Trophoblast cell (in vitro differentiated cells and primary cell): ENCODE measurements at regions not wholly inside any gene's neighbourhood (a gene's known extent, or its start where the extent isn't known, plus 50 kb on each side); places are given as distances from the start of the nearest gene placed in this dataset.
A peak's percentile ranks its signal among the peaks of the same experiment; 100 is the strongest.

Experiments
- DNase-seq, 2 donors: peaks; one replicate each; pipeline ENCODE4 v3.0.0-alpha.2; 2016
- H2AFZ ChIP-seq: 2 replicates; pipeline ENCODE4 v1.6.1; 2013; ENCODE audit warnings: low read length, moderate library complexity, mild to moderate bottlenecking; ENCODE audit not compliant: insufficient read depth, poor library complexity
- H2AK5ac ChIP-seq: 2 replicates; pipeline ENCODE4 v1.6.1; 2013; ENCODE audit warnings: mild to moderate bottlenecking, low read length
- H2BK120ac ChIP-seq: 2 replicates; pipeline ENCODE4 v1.6.1; 2013; ENCODE audit warnings: low read length, mild to moderate bottlenecking, moderate library complexity; ENCODE audit not compliant: insufficient read depth, poor library complexity
- H2BK12ac ChIP-seq: 2 replicates; pipeline ENCODE4 v1.6.1; 2013; ENCODE audit warnings: mild to moderate bottlenecking, low read length, moderate library complexity
- H2BK5ac ChIP-seq: 2 replicates; pipeline ENCODE4 v1.6.1; 2013; ENCODE audit warnings: low read length, low read depth, moderate library complexity, mild to moderate bottlenecking; ENCODE audit not compliant: poor library complexity
- H3K14ac ChIP-seq: 2 replicates; pipeline ENCODE4 v1.6.1; 2013; ENCODE audit warnings: mild to moderate bottlenecking, low read length
- H3K18ac ChIP-seq: 2 replicates; pipeline ENCODE4 v1.6.1; 2013; ENCODE audit warnings: mild to moderate bottlenecking, low read length
- H3K23ac ChIP-seq: 2 replicates; pipeline ENCODE4 v1.6.1; 2013; ENCODE audit warnings: low read length
- H3K27ac ChIP-seq: 2 replicates; pipeline ENCODE4 v1.5.1; 2013; ENCODE audit warnings: low read depth, mild to moderate bottlenecking, inconsistent platforms, low read length, moderate library complexity
- H3K27me3 ChIP-seq: 2 replicates; pipeline ENCODE4 v1.6.1; 2013; ENCODE audit warnings: inconsistent platforms, mild to moderate bottlenecking, low read length, moderate library complexity; ENCODE audit not compliant: insufficient read depth
- H3K36me3 ChIP-seq, 2 experiments: 1 replicate in 1 of 2; 2 replicates in 1 of 2; pipeline ENCODE4 v1.6.1; 2013; ENCODE audit warnings: low read length in 2 of 2, mild to moderate bottlenecking in 2 of 2, moderate library complexity in 1 of 2; ENCODE audit not compliant: insufficient read depth in 2 of 2, control insufficient read depth in 1 of 2
- H3K4ac ChIP-seq: 2 replicates; pipeline ENCODE4 v1.6.1; 2013; ENCODE audit warnings: low read depth, mild to moderate bottlenecking, low read length, moderate library complexity
- H3K4me1 ChIP-seq, 2 experiments: 1 replicate in 1 of 2; 2 replicates in 1 of 2; pipeline ENCODE4 v1.6.1; 2013; ENCODE audit warnings: low read length in 2 of 2, mild to moderate bottlenecking in 2 of 2, moderate library complexity in 1 of 2; ENCODE audit not compliant: insufficient read depth in 2 of 2, control insufficient read depth in 1 of 2
- H3K4me2 ChIP-seq: 2 replicates; pipeline ENCODE4 v1.6.1; 2013; ENCODE audit warnings: inconsistent platforms, mild to moderate bottlenecking, low read length, moderate library complexity
- H3K4me3 ChIP-seq: 2 replicates; pipeline ENCODE4 v1.5.1; 2013; ENCODE audit warnings: mild to moderate bottlenecking, low read depth, low read length, inconsistent platforms
- H3K79me1 ChIP-seq: one replicate; pipeline ENCODE4 v1.6.1; 2013; ENCODE audit warnings: low read length
- H3K79me2 ChIP-seq: 2 replicates; pipeline ENCODE4 v1.6.1; 2013; ENCODE audit warnings: low read length, mild to moderate bottlenecking; ENCODE audit not compliant: control insufficient read depth, insufficient read depth, poor library complexity
- H3K9ac ChIP-seq: 2 replicates; pipeline ENCODE4 v1.6.1; 2013; ENCODE audit warnings: mild to moderate bottlenecking, low read length
- H3K9me3 ChIP-seq: 2 replicates; pipeline ENCODE4 v1.6.1; 2013; ENCODE audit warnings: low read depth, mild to moderate bottlenecking, control low read depth, inconsistent platforms, low read length; ENCODE audit not compliant: insufficient read depth
- H4K12ac ChIP-seq: 2 replicates; pipeline ENCODE4 v1.6.1; 2013; ENCODE audit warnings: low read depth, mild to moderate bottlenecking, low read length, moderate library complexity
- H4K8ac ChIP-seq: 2 replicates; pipeline ENCODE4 v1.6.1; 2013; ENCODE audit warnings: low read depth, mild to moderate bottlenecking, low read length, moderate library complexity
- H4K91ac ChIP-seq: one replicate; pipeline ENCODE4 v1.6.1; 2013; ENCODE audit warnings: low read depth, mild to moderate bottlenecking, low read length, moderate library complexity
- WGBS: extraction: QIAGEN DNeasy Blood & Tissue Kit; methylation state at CpG from one replicate; pipeline ENCODE4 v1.1.7; 2013; ENCODE audit warnings: missing lambda C conversion rate; ENCODE audit not compliant: insufficient read length, insufficient coverage; ENCODE audit errors: extremely low coverage; 5-methylcytosine and 5-hydroxymethylcytosine counted together

- H2AFZ ChIP-seq: no peak overlapping the region
Measured at GRCh38 chr2:160581035-160581434, 87.4 kb upstream of the RBMS1 start.

DNA sequence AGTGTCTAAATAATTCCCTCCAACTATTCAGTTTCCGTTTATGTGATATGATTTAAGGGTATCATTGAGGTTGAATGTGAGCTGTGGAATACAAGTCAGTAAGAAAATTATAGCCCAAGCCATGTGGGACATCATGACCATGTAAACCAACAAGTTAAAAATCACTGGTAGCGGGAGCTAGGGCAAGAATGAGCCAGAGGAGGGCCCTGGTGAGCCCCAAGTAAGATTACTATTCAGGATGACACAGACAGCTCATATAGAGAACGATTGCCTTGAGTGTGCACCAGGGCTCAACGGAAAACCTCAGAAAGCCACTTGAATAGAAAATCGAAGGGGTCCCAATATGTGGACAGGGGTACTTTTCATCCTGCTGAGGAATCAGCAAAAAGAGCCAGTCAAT lies 87.8 kb upstream of the RBMS1 start:
- H3K23ac ChIP-seq: no peak overlapping the region
- DNase-seq: no peak
- no peak overlapping the region for H4K91ac ChIP-seq
- no peak overlapping the region for H4K12ac ChIP-seq
- H3K36me3 ChIP-seq: no peaks in the 10 kb centered on the region
- no peak overlapping the region for H3K9ac ChIP-seq
- peak overlapping the region; percentile 15 for H2BK12ac ChIP-seq
- peak overlapping the region; percentile 5 for H2BK5ac ChIP-seq
- no peaks in the 10 kb centered on the region for H3K27me3 ChIP-seq
- H3K4me1 ChIP-seq: peaks cover 16 to 26% of the 10 kb centered on the region in 2 experiments
- H3K14ac ChIP-seq: no peak overlapping the region
- no peak overlapping the region for H2AFZ ChIP-seq
- peak overlapping the region; percentile 54 for H2BK120ac ChIP-seq
- peaks cover 26% of the 10 kb centered on the region for H3K79me1 ChIP-seq
- no peaks in the 10 kb centered on the region for H3K9me3 ChIP-seq
- no CpG with 5 or more reads among the region's 5 CpGs for WGBS
- no peak overlapping the region for H4K8ac ChIP-seq
- H3K18ac ChIP-seq: no peak overlapping the region
- H3K79me2 ChIP-seq: no peaks in the 10 kb centered on the region
- H2AK5ac ChIP-seq: no peak overlapping the region
- peak overlapping the region; percentile 12 for H3K27ac ChIP-seq
- H3K4me2 ChIP-seq: no peak overlapping the region
- H3K4ac ChIP-seq: no peak overlapping the region
- no peak overlapping the region for H3K4me3 ChIP-seq

More at GRCh38 chr2:160581035-160581434, 87.4 kb upstream of the RBMS1 start:
- peak overlapping the region; percentile 12 for H3K27ac ChIP-seq
- peak overlapping the region; percentile 88 for H4K91ac ChIP-seq
- H3K14ac ChIP-seq: peak overlapping the region; percentile 71
- H3K36me3 ChIP-seq: no peaks in the 10 kb centered on the region
- H3K4ac ChIP-seq: peak overlapping the region; percentile 29
- peaks cover 16 to 26% of the 10 kb centered on the region in 2 experiments for H3K4me1 ChIP-seq
- peak overlapping the region; percentile 4 for H3K18ac ChIP-seq
- peak overlapping the region; percentile 17 for H2AK5ac ChIP-seq
- H3K9me3 ChIP-seq: no peaks in the 10 kb centered on the region
- no peak overlapping the region for H3K23ac ChIP-seq
- WGBS: no CpG with 5 or more reads among the region's 3 CpGs
- peak overlapping the region; percentile 29 for H4K8ac ChIP-seq
- H3K4me3 ChIP-seq: no peak overlapping the region
- no peak for DNase-seq
- H3K79me2 ChIP-seq: no peaks in the 10 kb centered on the region
- no peaks in the 10 kb centered on the region for H3K27me3 ChIP-seq
- peaks cover 26% of the 10 kb centered on the region for H3K79me1 ChIP-seq
- peak overlapping the region; percentile 46 for H2BK5ac ChIP-seq
- no peak overlapping the region for H3K4me2 ChIP-seq
- peak overlapping the region; percentile 97 for H2BK12ac ChIP-seq
- H3K9ac ChIP-seq: no peak overlapping the region
- peak overlapping the region; percentile 12 for H4K12ac ChIP-seq
- H2BK120ac ChIP-seq: peak overlapping the region; percentile 54

GRCh38 chr2:160582081-160582480 lies 88.5 kb upstream of the RBMS1 start:
- WGBS: no CpG with 5 or more reads among the region's 2 CpGs
- H3K4me3 ChIP-seq: no peak overlapping the region

DNA sequence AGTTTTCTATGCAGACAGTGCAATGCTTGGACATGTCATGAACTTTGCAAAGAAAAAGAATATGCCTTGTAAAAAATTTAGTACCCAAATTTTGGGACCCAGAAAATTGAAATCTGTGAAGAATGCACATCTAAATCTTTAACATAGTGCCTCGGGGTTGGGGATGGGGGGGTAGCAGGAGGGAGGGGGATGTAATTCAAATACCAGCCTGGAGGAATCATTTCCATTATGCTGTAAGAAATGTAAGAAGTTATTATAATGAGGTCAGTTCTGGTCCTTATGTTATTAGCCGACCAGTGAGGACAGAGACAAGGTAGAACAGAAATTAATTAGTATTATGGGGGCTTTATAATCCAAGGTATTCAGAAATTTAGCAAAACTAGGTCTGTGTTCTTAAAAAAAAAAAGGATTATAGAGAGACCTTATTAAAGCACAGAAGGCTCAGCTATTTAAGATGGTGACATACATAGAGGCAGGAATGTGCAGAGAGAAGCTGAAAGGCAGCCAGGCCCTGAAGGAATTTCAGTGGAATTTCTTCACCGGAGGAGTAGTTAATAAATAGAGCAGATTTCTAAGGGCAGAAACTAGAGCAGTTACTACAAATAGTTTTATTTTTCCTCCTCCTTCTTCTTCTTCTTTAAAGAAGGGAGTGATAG lies 89.0 kb upstream of the RBMS1 start:
- Histone ChIP-seq H2AK5ac (no peak overlapping the region), H2AFZ (no peak overlapping the region)
- no CpG with 5 or more reads among the region's 3 CpGs for WGBS

More at GRCh38 chr2:160582081-160582480, 88.5 kb upstream of the RBMS1 start:
- no peak overlapping the region for H2AK5ac ChIP-seq
- H3K4me1 ChIP-seq: peaks cover 16 to 26% of the 10 kb centered on the region in 2 experiments
- no peak overlapping the region for H3K4ac ChIP-seq
- peak overlapping the region; percentile 57 for H3K27ac ChIP-seq
- H3K36me3 ChIP-seq: no peaks in the 10 kb centered on the region
- no peak overlapping the region for H4K8ac ChIP-seq
- H4K91ac ChIP-seq: no peak overlapping the region
- H3K23ac ChIP-seq: no peak overlapping the region
- H4K12ac ChIP-seq: no peak overlapping the region
- H2BK12ac ChIP-seq: no peak overlapping the region
- H3K27me3 ChIP-seq: no peaks in the 10 kb centered on the region
- no peak overlapping the region for H3K9ac ChIP-seq
- H2BK5ac ChIP-seq: no peak overlapping the region
- peaks cover 26% of the 10 kb centered on the region for H3K79me1 ChIP-seq
- DNase-seq: no peak
- no peak overlapping the region for H2BK120ac ChIP-seq
- no peak overlapping the region for H2AFZ ChIP-seq
- no peaks in the 10 kb centered on the region for H3K9me3 ChIP-seq
- no peak overlapping the region for H3K18ac ChIP-seq
- no peak overlapping the region for H3K14ac ChIP-seq
- no peak overlapping the region for H3K4me2 ChIP-seq
- H3K79me2 ChIP-seq: no peaks in the 10 kb centered on the region

More for the DNA sequence above, 89.0 kb upstream of the RBMS1 start:
- Histone ChIP-seq H3K14ac (no peak overlapping the region), H2BK120ac (no peak overlapping the region), H4K12ac (no peak overlapping the region), H4K91ac (no peak overlapping the region), H3K9me3 (no peaks in the 10 kb centered on the region), H3K27me3 (no peaks in the 10 kb centered on the region), H3K4me3 (no peak overlapping the region), H2BK5ac (no peak overlapping the region), H3K9ac (no peak overlapping the region), H4K8ac (no peak overlapping the region), H3K36me3 (no peaks in the 10 kb centered on the region), H3K18ac (no peak overlapping the region), H3K4ac (no peak overlapping the region), H3K79me2 (no peaks in the 10 kb centered on the region), H3K79me1 (peaks cover 26% of the 10 kb centered on the region), H3K4me1 (peaks cover 16 to 26% of the 10 kb centered on the region in 2 experiments), H3K23ac (no peak overlapping the region), H2BK12ac (no peak overlapping the region), H3K4me2 (no peak overlapping the region), H3K27ac (peak overlapping the region; percentile 57)
- peak; percentile 51 to 81 for DNase-seq
